Endothelial cell of umbilical vein (primary cell): ENCODE measurements at regions not wholly inside any gene's neighbourhood (a gene's known extent, or its start where the extent isn't known, plus 50 kb on each side); places are given as distances from the start of the nearest gene placed in this dataset.

Experiments
- BruUV-seq: library from RNA; stranded (reverse); fragments of 400-500 nt; replicated peaks from 2 replicates; lab custom pipeline; 2021; lab: Mats Ljungman, UMichigan
- CTCF ChIA-PET: fragments of 300-600, 350-600 bp; sonication (Branson Sonifier 250); formaldehyde crosslinking; loops from one replicate; lab custom pipeline; 2021; ENCODE audit warnings: antibody characterized with exemption, inconsistent platforms; lab: Charles Lee
- POLR2A ChIA-PET: fragments of 300-600, 350-600 bp; sonication (Branson Sonifier 250); formaldehyde crosslinking; loops from one replicate; lab custom pipeline; 2021; ENCODE audit warnings: antibody characterized with exemption, inconsistent platforms; lab: Charles Lee
- DNase-seq: peaks from one replicate; pipeline ENCODE4 v3.0.0-alpha.2; 2011; ENCODE audit warnings: low read depth, low spot score
- FAIRE-seq: peaks from 2 replicates; lab custom pipeline; 2011; peaks lifted over from hg19 to GRCh38; lab: Jason Lieb, UNC
- H2AFZ ChIP-seq: 2 replicates; pipeline ENCODE4 v1.6.0; 2012; ENCODE audit warnings: low read depth, low read length, control low read depth, inconsistent platforms
- H3K27ac ChIP-seq: 2 replicates; pipeline ENCODE4 v1.5.1; 2011; ENCODE audit warnings: low read depth, mild to moderate bottlenecking, control low read depth, low read length, moderate library complexity; ENCODE audit not compliant: insufficient read depth
- H3K27me3 ChIP-seq, 2 experiments: 2 replicates each; pipeline versions ENCODE4 v1.6.0 to v1.6.1; 2011; ENCODE audit warnings: low read length in 2 of 2, mixed read lengths in 1 of 2; ENCODE audit not compliant: control insufficient read depth in 2 of 2, insufficient read depth in 2 of 2
- H3K36me3 ChIP-seq, 2 experiments: 2 replicates in 1 of 2; 3 replicates in 1 of 2; pipeline ENCODE4 v1.5.1; 2011; ENCODE audit warnings: low read length in 2 of 2, mild to moderate bottlenecking in 1 of 2, moderate library complexity in 1 of 2; ENCODE audit not compliant: control insufficient read depth in 2 of 2, insufficient read depth in 2 of 2; ENCODE audit errors: extremely low read depth in 1 of 2
- H3K4me1 ChIP-seq: 3 replicates; pipeline ENCODE4 v1.5.1; 2011; ENCODE audit warnings: mild to moderate bottlenecking, low read length; ENCODE audit not compliant: control insufficient read depth, insufficient read depth; ENCODE audit errors: extremely low read depth
- H3K4me2 ChIP-seq: 2 replicates; pipeline ENCODE4 v1.6.1; 2011; ENCODE audit warnings: low read length, control low read depth, mixed read lengths; ENCODE audit not compliant: insufficient read depth
- H3K4me3 ChIP-seq, 3 experiments: fragments of 200-600 bp in 1 of 3; sonication (generic), shearing (Covaris generic) in 1 of 3; replicated peaks in 1 of 3; 2 replicates each; pipeline ENCODE4 v1.5.1; 2011 to 2016; ENCODE audit warnings: control low read depth in 3 of 3, low read length in 3 of 3, mild to moderate bottlenecking in 2 of 3, inconsistent platforms in 1 of 3, low read depth in 1 of 3, moderate library complexity in 1 of 3; ENCODE audit not compliant: insufficient read depth in 1 of 3
- H3K79me2 ChIP-seq: 2 replicates; pipeline ENCODE4 v1.6.0; 2012; ENCODE audit warnings: low read length, inconsistent platforms; ENCODE audit not compliant: control insufficient read depth, insufficient read depth
- H3K9ac ChIP-seq: replicated peaks from 2 replicates; pipeline ENCODE3; 2011; ENCODE audit warnings: low read length, control low read depth; ENCODE audit not compliant: insufficient read depth; ENCODE audit errors: extremely low read depth
- H3K9me1 ChIP-seq: replicated peaks from 3 replicates; pipeline ENCODE4 v1.6.0; 2011; ENCODE audit warnings: mild to moderate bottlenecking, low read length; ENCODE audit not compliant: control insufficient read depth, insufficient read depth; ENCODE audit errors: extremely low read depth
- H3K9me3 ChIP-seq: replicated peaks from 2 replicates; pipeline ENCODE4 v1.5.1; 2012; ENCODE audit warnings: low read length, inconsistent platforms; ENCODE audit not compliant: control insufficient read depth, insufficient read depth
- H4K20me1 ChIP-seq: replicated peaks from 2 replicates; pipeline ENCODE3; 2011; ENCODE audit warnings: mild to moderate bottlenecking, low read length; ENCODE audit not compliant: control insufficient read depth, insufficient read depth; ENCODE audit errors: extremely low read depth
- CTCF ChIP-seq, 2 donors: IDR thresholded peaks; 1 replicate in 1 of 2; 2 replicates in 1 of 2; pipeline ENCODE4 v1.5.1; 2011; ENCODE audit warnings: low read length in 2 of 2, mild to moderate bottlenecking in 2 of 2, moderate library complexity in 2 of 2, control low read depth in 1 of 2, inconsistent platforms in 1 of 2, low read depth in 1 of 2; ENCODE audit not compliant: insufficient read depth in 1 of 2; ENCODE audit errors: extremely low read depth in 1 of 2
- EZH2 ChIP-seq: IDR thresholded peaks from 2 replicates; pipeline ENCODE4 v1.6.1; 2012; ENCODE audit warnings: borderline replicate concordance, low read depth, mild to moderate bottlenecking, moderate library complexity, low read length, inconsistent platforms; ENCODE audit not compliant: severe bottlenecking
- FOS ChIP-seq: IDR thresholded peaks from 2 replicates; pipeline ENCODE4 v1.6.1; 2011; ENCODE audit warnings: mild to moderate bottlenecking, low read length, moderate library complexity, borderline replicate concordance; ENCODE audit not compliant: insufficient read depth
- GATA2 ChIP-seq: IDR thresholded peaks from 2 replicates; pipeline ENCODE4 v1.7.0; 2011; ENCODE audit warnings: low read depth, mild to moderate bottlenecking, moderate library complexity, mixed read lengths, low read length; ENCODE audit not compliant: insufficient read length, insufficient read depth
- JUN ChIP-seq: IDR thresholded peaks from 2 replicates; pipeline ENCODE4 v1.6.1; 2011; ENCODE audit warnings: borderline replicate concordance, low read depth; ENCODE audit not compliant: insufficient read length, insufficient read depth
- MAX ChIP-seq: IDR thresholded peaks from 2 replicates; pipeline ENCODE4 v1.6.1; 2011; ENCODE audit not compliant: insufficient read depth, insufficient read length
- MYC ChIP-seq: IDR thresholded peaks from one replicate; pipeline ENCODE4 v1.6.1; 2011; ENCODE audit warnings: mild to moderate bottlenecking, low read depth, low read length
- POLR2A ChIP-seq: IDR thresholded peaks from 2 replicates; pipeline ENCODE4 v1.6.1; 2012; ENCODE audit warnings: low read depth, mild to moderate bottlenecking, control low read depth, low read length
- POLR2AphosphoS5 ChIP-seq: IDR thresholded peaks from 2 replicates; pipeline ENCODE4 v1.6.1; 2012; ENCODE audit warnings: low read depth, mild to moderate bottlenecking, control low read depth, low read length, moderate library complexity; ENCODE audit not compliant: insufficient read depth
- dilution Hi-C: fragments of 300-500 bp; cut with MboI; formaldehyde crosslinking; loops from one replicate; pipeline ENCODE4 v1.15.0; 2019; ENCODE audit warnings: low sequenced_read_pairs; ENCODE audit not compliant: extremely low pct_ligation_motif_present
- intact Hi-C: fragments of 100-400 bp; cut with micrococcal nuclease; formaldehyde crosslinking; loops from one replicate; pipeline ENCODE4 v1.10.0; 2022

GRCh38 chr20:48017992-48018391 lies 232.7 kb upstream of the SULF2 start:
- Histone ChIP-seq H3K4me3 (no peak overlapping the region), H3K4me2 (no peak overlapping the region), H3K27ac (no peak overlapping the region), H3K36me3 (no peaks in the 10 kb centered on the region), H4K20me1 (no peaks in the 10 kb centered on the region), H3K4me1 (no peaks in the 10 kb centered on the region), H3K9ac (no peak overlapping the region), H3K9me3 (no peaks in the 10 kb centered on the region), H3K27me3 (no peaks in the 10 kb centered on the region), H3K79me2 (no peaks in the 10 kb centered on the region), H3K9me1 (no peaks in the 10 kb centered on the region), H2AFZ (no peak overlapping the region)
- ChIA-PET POLR2A (no interaction called here), CTCF (no interaction called here)
- intact Hi-C loops (no loop called here), dilution Hi-C loops (no loop called here)
- TF ChIP-seq POLR2AphosphoS5, result no peak
- no peak for TF ChIP-seq JUN
- no peak for TF ChIP-seq MYC
- no peak for TF ChIP-seq GATA2
- FAIRE-seq, result no peak
- BruUV-seq, result no TSS peak
- no peak for DNase-seq

- dilution Hi-C loops (no loop called here), intact Hi-C loops (no loop called here)
- no peaks in the 10 kb centered on the region for H4K20me1 ChIP-seq
- no peaks in the 10 kb centered on the region for H3K4me1 ChIP-seq
- H3K9ac ChIP-seq, result no peak overlapping the region
- CTCF ChIA-PET, result no interaction called here
- BruUV-seq, result no TSS peak
- H3K27me3 ChIP-seq, result no peaks in the 10 kb centered on the region
- no peak overlapping the region for H3K4me2 ChIP-seq
- no peak overlapping the region for H3K27ac ChIP-seq
- no peak for TF ChIP-seq CTCF (IDR thresholded peaks at IDR 0.05; ENCODE audit: extremely low read depth in 1 of 2, insufficient read depth in 1 of 2, low read depth in 1 of 2, low read length in 2 of 2)
- TF ChIP-seq EZH2, result no peak
- TF ChIP-seq JUN, result no peak
- TF ChIP-seq GATA2, result no peak
- no peak for TF ChIP-seq MAX
- TF ChIP-seq MYC, result no peak
- no peak for TF ChIP-seq POLR2A
- no peak for TF ChIP-seq POLR2AphosphoS5
- TF ChIP-seq FOS, result no peak
- POLR2A ChIA-PET, result no interaction called here
- no peak for DNase-seq
- no peaks in the 10 kb centered on the region for H3K9me1 ChIP-seq
- no peaks in the 10 kb centered on the region for H3K36me3 ChIP-seq
- H3K79me2 ChIP-seq, result no peaks in the 10 kb centered on the region
- H3K9me3 ChIP-seq, result no peaks in the 10 kb centered on the region
- no peak overlapping the region for H2AFZ ChIP-seq
- FAIRE-seq, result no peak
- H3K4me3 ChIP-seq, result no peak overlapping the region
Measured at GRCh38 chr20:48017509-48017908, 232.2 kb upstream of the SULF2 start.
